ENCODE measurements at regions not wholly inside any gene's neighbourhood (a gene's known extent, or its start where the extent isn't known, plus 50 kb on each side); places are given as distances from the start of the nearest gene placed in this dataset.
A peak's percentile ranks its signal among the peaks of the same experiment; 100 is the strongest.
"Not testable (repeated sequence)": the region's sequence is repeated elsewhere in the genome, so short reads cannot be mapped to it uniquely, and the experiment has no call there.

DNA sequence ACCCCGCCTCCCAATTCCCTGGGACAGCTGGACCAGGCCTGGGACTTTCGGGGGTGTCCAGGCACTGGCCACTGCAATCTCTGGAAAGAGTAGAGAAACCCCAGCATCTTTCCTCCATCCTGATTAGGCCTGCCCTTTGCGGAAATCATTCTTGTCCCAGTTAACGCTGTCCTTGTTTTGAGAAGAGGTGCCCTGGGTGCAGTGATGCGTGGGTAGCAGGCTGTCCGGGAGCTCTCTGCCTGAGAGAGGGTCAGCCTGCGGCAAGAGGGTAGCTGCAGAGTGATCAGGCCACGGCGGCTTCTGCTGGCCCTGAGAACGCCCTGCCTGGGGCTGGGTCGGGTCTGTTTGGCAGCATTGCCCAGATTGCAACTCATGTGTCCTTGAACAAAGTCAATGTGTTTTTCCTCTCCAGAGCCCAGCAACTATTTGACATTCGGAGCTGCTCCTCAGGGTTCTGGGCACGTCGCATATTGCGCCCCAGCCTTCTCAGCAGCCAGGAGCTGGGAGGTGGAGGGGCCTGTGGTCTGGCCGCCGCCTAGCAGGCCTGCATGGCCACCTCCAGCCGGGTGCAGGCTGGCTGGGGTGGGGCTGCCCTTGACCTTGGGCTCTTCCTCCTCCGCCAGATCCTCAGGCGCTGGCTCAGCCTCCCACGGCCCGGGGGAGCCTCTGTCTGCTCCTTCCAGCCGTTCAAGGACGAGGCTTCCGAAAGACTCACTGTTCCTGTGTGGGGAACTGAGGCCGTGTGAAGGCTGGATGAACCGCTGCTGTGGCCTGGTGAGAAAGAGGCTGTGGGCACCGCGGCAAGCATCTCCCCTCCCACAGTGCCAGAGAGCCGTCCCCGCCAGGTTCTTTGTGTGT is 150.1 kb upstream of the ZNF469 start:
- DNase-seq: peak in 5 of 7 donors; percentile 31 to 70 (median 63)
- H3K27ac ChIP-seq: peak overlapping the region; percentile 25 to 97 (median 75)
- H3K36me3 ChIP-seq (replicated peaks in 1 of 2); H3K27me3 ChIP-seq; H3K9me3 ChIP-seq (replicated peaks in 1 of 3); intact Hi-C loops (cut with DNase I); H3K4me3 ChIP-seq: not testable (repeated sequence)
- peak in 1 of 2 donors; percentile 25 for TF ChIP-seq POLR2A (IDR thresholded peaks at IDR 0.05)
- WGBS, 4 donors: 43 to 58% (median 47%) methylated on average over 11 to 31 of the region's 31 CpGs
- H3K4me1 ChIP-seq (replicated peaks in 1 of 2): peaks cover 16 to 19% of the 10 kb centered on the region in 2 donors

DNA sequence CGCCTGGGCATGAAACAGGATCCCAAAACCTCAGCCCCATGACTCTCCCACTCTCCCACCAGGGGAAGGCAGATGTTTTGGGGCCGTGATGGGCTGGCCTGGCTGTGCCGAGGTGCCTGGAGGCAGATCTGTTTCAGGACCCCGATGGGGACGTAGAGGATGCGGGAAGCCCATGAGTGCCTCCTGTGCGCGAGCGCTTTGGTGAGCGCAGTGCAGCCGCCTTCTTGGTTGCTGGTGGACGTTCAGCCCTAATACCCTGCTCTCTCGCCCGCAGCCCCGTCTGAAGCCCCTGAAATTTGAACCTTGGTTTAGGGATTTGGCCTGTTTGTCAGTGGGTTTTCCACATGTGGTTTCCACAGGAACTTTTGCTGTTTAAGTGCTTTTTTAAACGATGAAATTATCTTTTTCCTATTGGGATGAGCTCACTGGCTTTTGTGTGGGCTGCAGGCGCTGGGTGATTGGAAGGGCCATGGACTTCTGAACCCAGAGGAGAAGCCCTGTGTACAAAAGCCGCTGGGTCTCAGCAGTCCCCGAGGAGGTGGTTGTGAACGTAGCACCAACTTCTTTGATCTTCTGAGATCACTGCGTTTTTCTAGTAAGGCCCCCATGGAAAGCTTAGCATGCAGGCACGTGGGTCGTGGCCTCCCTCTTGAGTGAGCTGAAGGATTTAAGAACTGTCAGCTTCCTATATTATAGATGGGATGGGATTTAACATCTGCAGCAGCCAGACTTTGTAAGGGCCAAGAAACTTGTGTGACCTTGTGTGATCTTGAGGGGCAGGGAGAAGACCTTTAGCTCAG is 148.9 kb upstream of the ZNF469 start:
- intact Hi-C loops (cut with DNase I); H3K9me3 ChIP-seq (replicated peaks in 1 of 3); H3K4me3 ChIP-seq; H3K36me3 ChIP-seq (replicated peaks in 1 of 2); H3K27me3 ChIP-seq; DNase-seq: not testable (repeated sequence)
- Histone ChIP-seq H3K4me1 (replicated peaks in 1 of 2) (peaks cover 24 to 28% of the 10 kb centered on the region in 2 donors), H3K27ac (peak overlapping the region; percentile 60 to 97 (median 90))
- WGBS, 4 donors: 72 to 80% (median 76%) methylated on average over 7 to 23 of the region's 23 CpGs

DNA sequence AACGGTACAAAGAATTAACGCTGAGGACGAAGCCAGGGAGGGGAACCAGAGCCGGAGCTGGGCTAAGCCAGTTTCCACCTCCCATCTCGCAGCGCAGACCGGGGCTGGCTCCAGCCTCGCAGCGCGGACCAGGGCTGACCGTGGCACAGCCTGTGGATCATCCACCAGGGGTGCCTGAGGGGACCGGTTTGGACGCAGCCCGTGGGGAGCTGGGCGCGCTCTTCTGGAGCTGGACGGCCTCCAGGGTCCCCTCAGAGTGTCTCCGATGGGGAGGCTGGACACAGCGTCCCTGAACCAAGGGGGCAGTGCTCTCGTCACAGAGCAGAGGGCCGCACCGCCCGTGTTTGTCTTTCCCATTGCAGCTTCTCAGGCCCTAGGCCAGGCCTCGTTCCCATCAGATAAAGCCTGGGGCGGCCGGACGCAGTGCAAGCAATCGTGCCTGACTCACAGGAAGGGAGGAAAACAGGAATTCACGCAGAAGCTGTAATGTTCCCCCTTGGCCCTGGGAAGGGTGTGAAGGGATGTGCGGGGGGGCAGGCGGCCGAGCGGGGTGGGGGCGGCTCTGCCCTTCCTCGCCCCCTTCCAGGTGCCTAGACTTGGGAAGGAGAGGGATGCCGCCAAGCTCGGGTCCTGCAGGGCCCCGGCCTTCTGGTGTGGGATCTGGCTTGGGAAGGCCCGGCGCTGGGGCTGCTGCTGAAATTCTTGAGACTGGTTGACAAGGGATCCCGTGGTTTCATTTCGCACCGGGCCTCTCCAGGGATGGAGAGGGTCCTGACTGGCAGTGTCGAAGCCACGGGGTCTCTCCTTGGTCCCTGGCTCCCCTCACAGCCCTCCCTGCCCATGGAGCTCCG is 148.1 kb upstream of the ZNF469 start:
- WGBS, 4 donors: 20 to 76% (median 32%) methylated on average over 3 to 41 of the region's 46 CpGs
- H3K36me3 ChIP-seq (replicated peaks in 1 of 2); H3K27me3 ChIP-seq; H3K9me3 ChIP-seq (replicated peaks in 1 of 3); intact Hi-C loops (cut with DNase I); H3K4me3 ChIP-seq: not testable (repeated sequence)
- Histone ChIP-seq H3K4me1 (replicated peaks in 1 of 2) (peaks cover 24 to 28% of the 10 kb centered on the region in 2 donors), H3K27ac (peak overlapping the region; percentile 69 to 97 (median 90))
- peak; percentile 39 to 76 (median 60) for DNase-seq
- TF ChIP-seq POLR2A (IDR thresholded peaks at IDR 0.05): peak in 1 of 2 donors; percentile 45
- TF ChIP-seq, protein P1, sequence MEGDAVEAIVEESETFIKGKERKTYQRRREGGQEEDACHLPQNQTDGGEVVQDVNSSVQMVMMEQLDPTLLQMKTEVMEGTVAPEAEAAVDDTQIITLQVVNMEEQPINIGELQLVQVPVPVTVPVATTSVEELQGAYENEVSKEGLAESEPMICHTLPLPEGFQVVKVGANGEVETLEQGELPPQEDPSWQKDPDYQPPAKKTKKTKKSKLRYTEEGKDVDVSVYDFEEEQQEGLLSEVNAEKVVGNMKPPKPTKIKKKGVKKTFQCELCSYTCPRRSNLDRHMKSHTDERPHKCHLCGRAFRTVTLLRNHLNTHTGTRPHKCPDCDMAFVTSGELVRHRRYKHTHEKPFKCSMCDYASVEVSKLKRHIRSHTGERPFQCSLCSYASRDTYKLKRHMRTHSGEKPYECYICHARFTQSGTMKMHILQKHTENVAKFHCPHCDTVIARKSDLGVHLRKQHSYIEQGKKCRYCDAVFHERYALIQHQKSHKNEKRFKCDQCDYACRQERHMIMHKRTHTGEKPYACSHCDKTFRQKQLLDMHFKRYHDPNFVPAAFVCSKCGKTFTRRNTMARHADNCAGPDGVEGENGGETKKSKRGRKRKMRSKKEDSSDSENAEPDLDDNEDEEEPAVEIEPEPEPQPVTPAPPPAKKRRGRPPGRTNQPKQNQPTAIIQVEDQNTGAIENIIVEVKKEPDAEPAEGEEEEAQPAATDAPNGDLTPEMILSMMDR (IDR thresholded peaks at IDR 0.05): peak in 4 of 6 experiments; percentile 16 to 39 (median 32)

DNA sequence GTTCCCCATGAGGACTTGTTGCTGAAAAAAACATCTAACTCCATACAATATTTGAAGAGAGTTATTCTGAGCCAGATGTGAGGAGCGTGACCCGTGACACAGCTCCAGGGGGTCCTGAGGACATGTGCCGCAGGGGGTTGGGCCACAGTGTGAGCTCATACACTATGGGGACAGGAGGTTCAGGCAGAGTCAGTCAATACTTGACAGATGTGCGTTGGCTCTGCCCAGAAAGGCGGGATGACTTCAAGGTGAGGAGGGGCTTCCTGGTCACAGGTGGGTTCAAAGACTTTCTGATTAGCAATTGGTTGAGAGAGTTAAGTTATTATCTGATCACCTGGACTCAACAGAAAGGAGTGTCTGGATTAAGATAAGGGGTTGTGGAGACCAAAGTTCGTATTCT is 147.1 kb upstream of the ZNF469 start:
- intact Hi-C loops (cut with DNase I); H3K9me3 ChIP-seq (replicated peaks in 1 of 3); H3K36me3 ChIP-seq (replicated peaks in 1 of 2); H3K27me3 ChIP-seq; DNase-seq; H3K4me3 ChIP-seq: not testable (repeated sequence)
- WGBS, 4 donors: 83 to 96% (median 90%) methylated on average over 6 of the region's 6 CpGs
- H3K4me1 ChIP-seq (replicated peaks in 1 of 2): peaks cover 24 to 28% of the 10 kb centered on the region in 2 donors
- peak overlapping the region in 3 of 5 donors; percentile 68 to 90 (median 69) for H3K27ac ChIP-seq

DNA sequence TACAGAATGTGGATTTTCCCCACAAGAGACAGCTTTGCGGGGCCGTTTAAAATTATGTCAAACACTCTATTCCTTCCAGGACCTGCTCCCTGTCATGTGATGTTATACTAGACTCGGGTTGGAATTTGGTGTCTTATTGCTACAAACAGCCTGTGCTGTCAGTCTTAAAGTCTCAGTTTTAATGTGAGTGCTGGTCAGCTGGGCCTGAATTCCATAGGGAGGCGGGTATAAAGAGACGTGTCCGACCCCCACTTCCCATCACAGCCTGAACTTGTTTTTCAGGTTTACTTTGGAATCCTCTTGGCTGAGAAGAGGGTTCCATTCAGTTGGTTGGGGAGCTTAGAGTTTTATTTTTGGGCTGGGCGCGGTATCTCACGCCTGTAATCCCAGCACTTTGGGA is 146.5 kb upstream of the ZNF469 start:
- H3K36me3 ChIP-seq (replicated peaks in 1 of 2); H3K27me3 ChIP-seq; H3K27ac ChIP-seq; intact Hi-C loops (cut with DNase I); H3K4me3 ChIP-seq; H3K9me3 ChIP-seq (replicated peaks in 1 of 3); DNase-seq: not testable (repeated sequence)
- 77 to 86% (median 83%) methylated on average over 7 of the region's 9 CpGs for whole genome bisulfite sequencing, 4 donors
- H3K4me1 ChIP-seq (replicated peaks in 1 of 2): peaks cover 24 to 28% of the 10 kb centered on the region in 2 donors

DNA sequence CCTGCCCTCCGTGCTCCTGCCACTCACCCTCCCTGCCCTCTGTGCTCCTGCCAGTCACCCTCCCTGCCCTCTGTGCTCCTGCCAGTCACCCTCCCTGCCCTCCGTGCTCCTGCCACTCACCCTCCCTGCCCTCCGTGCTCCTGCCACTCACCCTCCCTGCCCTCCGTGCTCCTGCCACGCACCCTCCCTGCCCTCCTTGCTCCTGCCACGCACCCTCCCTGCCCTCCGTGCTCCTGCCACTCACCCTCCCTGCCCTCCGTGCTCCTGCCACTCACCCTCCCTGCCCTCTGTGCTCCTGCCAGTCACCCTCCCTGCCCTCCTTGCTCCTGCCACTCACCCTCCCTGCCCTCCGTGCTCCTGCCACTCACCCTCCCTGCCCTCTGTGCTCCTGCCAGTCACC is 145.4 kb upstream of the ZNF469 start:
- H3K27me3 ChIP-seq; DNase-seq; H3K36me3 ChIP-seq (replicated peaks in 1 of 2); H3K9me3 ChIP-seq (replicated peaks in 1 of 3); intact Hi-C loops (cut with DNase I); H3K4me3 ChIP-seq: not testable (repeated sequence)
- Histone ChIP-seq H3K27ac (peak overlapping the region in 1 of 5 donors; percentile 45), H3K4me1 (replicated peaks in 1 of 2) (peaks cover 24 to 28% of the 10 kb centered on the region in 2 donors)
- WGBS, 4 donors: 44 to 52% methylated on average over 6 to 8 of the region's 9 CpGs; no CpG with 5 or more reads in 2 of the 4 donors

DNA sequence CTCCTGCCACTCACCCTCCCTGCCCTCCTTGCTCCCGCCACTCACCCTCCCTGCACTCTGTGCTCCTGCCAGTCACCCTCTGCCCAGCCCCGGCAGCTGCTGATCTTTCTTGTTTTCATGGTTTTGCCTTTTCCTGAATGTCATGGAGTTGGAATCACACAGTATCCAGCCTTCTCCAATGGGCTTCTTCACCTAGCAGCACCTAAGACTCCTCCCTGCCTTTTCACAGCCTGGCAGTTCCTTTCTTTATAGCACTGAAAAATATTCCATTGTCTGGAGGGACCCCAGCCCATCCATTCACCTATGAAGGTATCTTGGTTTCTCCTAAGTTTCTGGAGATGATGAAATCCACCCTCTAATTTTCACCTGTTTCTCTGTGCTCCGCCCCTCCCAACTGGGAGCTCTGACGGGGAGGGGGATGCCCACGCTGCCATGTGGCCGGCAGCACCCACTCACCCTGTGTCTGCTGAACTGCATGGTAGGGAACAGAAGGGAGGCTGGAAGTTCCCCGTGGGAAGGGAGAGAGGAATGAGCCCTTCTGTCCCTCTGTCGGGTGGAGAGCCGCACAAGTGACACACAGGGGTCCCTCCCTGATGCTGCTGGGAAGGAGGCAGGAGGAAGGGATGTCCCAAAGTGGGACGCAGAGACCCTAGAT is 144.9 kb upstream of the ZNF469 start:
- H3K36me3 ChIP-seq (replicated peaks in 1 of 2); intact Hi-C loops (cut with DNase I); H3K9me3 ChIP-seq (replicated peaks in 1 of 3); H3K27me3 ChIP-seq; H3K4me3 ChIP-seq; DNase-seq: not testable (repeated sequence)
- 55 to 87% (median 67%) methylated on average over 6 to 10 of the region's 10 CpGs for WGBS, 4 donors
- H3K27ac ChIP-seq: peak overlapping the region in 3 of 5 donors; percentile 62 to 84 (median 72)
- H3K4me1 ChIP-seq (replicated peaks in 1 of 2): peaks cover 19 to 26% of the 10 kb centered on the region in 2 donors

Measured in adrenal gland (tissue), 9 donors.